ENCODE measurements at regions not wholly inside any gene's neighbourhood (a gene's known extent, or its start where the extent isn't known, plus 50 kb on each side); places are given as distances from the start of the nearest gene placed in this dataset.
"Not testable (repeated sequence)": the region's sequence is repeated elsewhere in the genome, so short reads cannot be mapped to it uniquely, and the experiment has no call there.

- no peak for DNase-seq
These were observed 74.8 kb upstream of the RPL38 start for GRCh38 chr17:74128456-74129211.

- not testable (repeated sequence) for DNase-seq
These were observed 73.7 kb upstream of the RPL38 start for GRCh38 chr17:74129800-74130199.

GRCh38 chr17:74130276-74130675 lies 73.2 kb upstream of the RPL38 start:
- DNase-seq: no peak

GRCh38 chr17:74130841-74131240 lies 72.6 kb upstream of the RPL38 start:
- no peak for DNase-seq

- no peak for DNase-seq
These were observed 71.1 kb upstream of the RPL38 start for GRCh38 chr17:74132354-74132753.

GRCh38 chr17:74133740-74134139 lies 69.7 kb upstream of the RPL38 start:
- no peak for DNase-seq

GRCh38 chr17:74134234-74134633 lies 69.2 kb upstream of the RPL38 start:
- not testable (repeated sequence) for DNase-seq

GRCh38 chr17:74134991-74135390 lies 68.5 kb upstream of the RPL38 start:
- no peak for DNase-seq

GRCh38 chr17:74135391-74136167 lies 67.9 kb upstream of the RPL38 start:
- no peak for DNase-seq

GRCh38 chr17:74137416-74137815 lies 66.1 kb upstream of the RPL38 start:
- no peak for DNase-seq

- no peak for DNase-seq
These were observed 64.4 kb upstream of the RPL38 start for GRCh38 chr17:74139120-74139519.

GRCh38 chr17:74140282-74140681 lies 63.2 kb upstream of the RPL38 start:
- no peak for DNase-seq

GRCh38 chr17:74141612-74142011 lies 61.9 kb upstream of the RPL38 start:
- no peak for DNase-seq

GRCh38 chr17:74143318-74143717 lies 60.2 kb upstream of the RPL38 start:
- not testable (repeated sequence) for DNase-seq

GRCh38 chr17:74145756-74146155 lies 57.7 kb upstream of the RPL38 start:
- DNase-seq: no peak

- DNase-seq: no peak
These were observed 57.3 kb upstream of the RPL38 start for GRCh38 chr17:74146196-74146595.

GRCh38 chr17:74147056-74147835 lies 56.2 kb upstream of the RPL38 start:
- DNase-seq: no peak

GRCh38 chr17:74147966-74148365 lies 55.5 kb upstream of the RPL38 start:
- DNase-seq: no peak

- no peak for DNase-seq
These were observed 55.0 kb upstream of the RPL38 start for GRCh38 chr17:74148446-74148845.

GRCh38 chr17:74148901-74149596 lies 54.4 kb upstream of the RPL38 start:
- DNase-seq: no peak

- DNase-seq: no peak
These were observed 53.7 kb upstream of the RPL38 start for GRCh38 chr17:74149597-74150427.

- DNase-seq: no peak
These were observed 53.0 kb upstream of the RPL38 start for GRCh38 chr17:74150428-74151025.
